ENCODE measurements at regions not wholly inside any gene's neighbourhood (a gene's known extent, or its start where the extent isn't known, plus 50 kb on each side); places are given as distances from the start of the nearest gene placed in this dataset.

- no peak for TF ChIP-seq CTCF (IDR thresholded peaks at IDR 0.05; ENCODE audit: unreplicated experiment)
- Mint-ChIP-seq H3K4me1 (ENCODE audit: low read depth) (no peaks in the 10 kb centered on the region), H3K27ac (no peak overlapping the region), H3K27me3 (no peaks in the 10 kb centered on the region), H3K4me3 (ENCODE audit: low read depth) (no peak overlapping the region), H3K9me3 (ENCODE audit: low read depth) (peaks cover 3% of the 10 kb centered on the region), H3K36me3 (ENCODE audit: insufficient read depth) (no peaks in the 10 kb centered on the region)
- DNase-seq (ENCODE audit: low spot score, unreplicated experiment) = no peak
Measured at GRCh38 chr4:163680386-163681098, 186.1 kb downstream of the TMA16 start.

GRCh38 chr4:163681208-163681821 lies 186.8 kb downstream of the TMA16 start:
- H3K4me3 Mint-ChIP-seq (ENCODE audit: low read depth) = no peak overlapping the region
- H3K27me3 Mint-ChIP-seq = no peaks in the 10 kb centered on the region
- H3K9me3 Mint-ChIP-seq (ENCODE audit: low read depth) = peaks cover 3% of the 10 kb centered on the region
- no peaks in the 10 kb centered on the region for H3K4me1 Mint-ChIP-seq (ENCODE audit: low read depth)
- no peaks in the 10 kb centered on the region for H3K36me3 Mint-ChIP-seq (ENCODE audit: insufficient read depth)
- DNase-seq (ENCODE audit: low spot score, unreplicated experiment) = no peak
- TF ChIP-seq CTCF (IDR thresholded peaks at IDR 0.05; ENCODE audit: unreplicated experiment) = peak; percentile 76
- no peak overlapping the region for H3K27ac Mint-ChIP-seq

- H3K36me3 Mint-ChIP-seq (ENCODE audit: insufficient read depth) = no peaks in the 10 kb centered on the region
- DNase-seq (ENCODE audit: low spot score, unreplicated experiment) = no peak
- no peak overlapping the region for H3K27ac Mint-ChIP-seq
- no peaks in the 10 kb centered on the region for H3K4me1 Mint-ChIP-seq (ENCODE audit: low read depth)
- H3K27me3 Mint-ChIP-seq = no peaks in the 10 kb centered on the region
- no peaks in the 10 kb centered on the region for H3K9me3 Mint-ChIP-seq (ENCODE audit: low read depth)
- TF ChIP-seq CTCF (IDR thresholded peaks at IDR 0.05; ENCODE audit: unreplicated experiment) = no peak
- H3K4me3 Mint-ChIP-seq (ENCODE audit: low read depth) = no peak overlapping the region
Measured at GRCh38 chr4:163688856-163689255, 194.4 kb downstream of the TMA16 start.

- no peak for TF ChIP-seq CTCF (IDR thresholded peaks at IDR 0.05; ENCODE audit: unreplicated experiment)
- peaks cover 3% of the 10 kb centered on the region for H3K9me3 Mint-ChIP-seq (ENCODE audit: low read depth)
- no peak overlapping the region for H3K4me3 Mint-ChIP-seq (ENCODE audit: low read depth)
- DNase-seq (ENCODE audit: low spot score, unreplicated experiment) = no peak
- H3K27ac Mint-ChIP-seq = no peak overlapping the region
- H3K4me1 Mint-ChIP-seq (ENCODE audit: low read depth) = no peaks in the 10 kb centered on the region
- no peaks in the 10 kb centered on the region for H3K36me3 Mint-ChIP-seq (ENCODE audit: insufficient read depth)
- no peaks in the 10 kb centered on the region for H3K27me3 Mint-ChIP-seq
Measured at GRCh38 chr4:163693211-163693610, 198.7 kb downstream of the TMA16 start.

GRCh38 chr4:163693776-163694175 lies 199.3 kb downstream of the TMA16 start:
- TF ChIP-seq CTCF (IDR thresholded peaks at IDR 0.05; ENCODE audit: unreplicated experiment) = no peak
- H3K4me3 Mint-ChIP-seq (ENCODE audit: low read depth) = no peak overlapping the region
- no peaks in the 10 kb centered on the region for H3K4me1 Mint-ChIP-seq (ENCODE audit: low read depth)
- DNase-seq (ENCODE audit: low spot score, unreplicated experiment) = no peak
- peaks cover 3% of the 10 kb centered on the region for H3K9me3 Mint-ChIP-seq (ENCODE audit: low read depth)
- H3K27me3 Mint-ChIP-seq = no peaks in the 10 kb centered on the region
- no peaks in the 10 kb centered on the region for H3K36me3 Mint-ChIP-seq (ENCODE audit: insufficient read depth)
- no peak overlapping the region for H3K27ac Mint-ChIP-seq
